HG03432 (cell line): ENCODE measurements at regions not wholly inside any gene's neighbourhood (a gene's known extent, or its start where the extent isn't known, plus 50 kb on each side); places are given as distances from the start of the nearest gene placed in this dataset.

Source experiments
- ATAC-seq: cut with Tn5 transposase; IDR thresholded peaks from one replicate; pipeline ENCODE4 v1.9.1; 2021; ENCODE audit warnings: mild to moderate bottlenecking, moderate library complexity; ENCODE audit not compliant: unreplicated experiment

DNA sequence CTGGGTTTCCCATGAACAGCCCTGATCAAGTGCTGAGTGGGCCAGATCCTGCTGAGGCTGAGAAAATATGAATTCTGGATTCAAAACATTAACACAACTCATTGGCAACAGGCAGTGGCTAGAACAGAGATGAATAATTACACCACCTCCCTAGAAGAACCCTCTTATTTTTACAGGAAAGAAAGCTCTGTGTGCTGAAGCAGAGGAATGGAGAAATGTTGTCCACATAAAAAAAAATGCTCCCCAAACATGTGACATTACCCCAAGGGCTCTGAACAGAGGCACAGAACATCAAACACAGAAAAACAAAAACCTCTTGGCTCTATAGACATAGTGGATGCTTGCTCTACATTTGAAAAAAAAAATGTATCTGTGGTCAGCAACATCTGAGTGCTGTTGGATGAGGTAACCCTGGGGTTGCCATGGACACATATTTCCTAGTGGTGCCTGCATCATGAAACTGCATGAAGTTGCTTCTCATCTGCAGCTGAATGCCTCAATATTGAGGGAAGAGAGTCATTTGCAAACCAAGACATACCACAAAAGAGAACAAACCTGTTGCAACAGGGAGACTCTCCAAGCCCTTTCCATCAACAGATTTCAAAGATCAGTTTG lies 98.8 kb downstream of the SNX19 start:
- no peak for ATAC-seq

DNA sequence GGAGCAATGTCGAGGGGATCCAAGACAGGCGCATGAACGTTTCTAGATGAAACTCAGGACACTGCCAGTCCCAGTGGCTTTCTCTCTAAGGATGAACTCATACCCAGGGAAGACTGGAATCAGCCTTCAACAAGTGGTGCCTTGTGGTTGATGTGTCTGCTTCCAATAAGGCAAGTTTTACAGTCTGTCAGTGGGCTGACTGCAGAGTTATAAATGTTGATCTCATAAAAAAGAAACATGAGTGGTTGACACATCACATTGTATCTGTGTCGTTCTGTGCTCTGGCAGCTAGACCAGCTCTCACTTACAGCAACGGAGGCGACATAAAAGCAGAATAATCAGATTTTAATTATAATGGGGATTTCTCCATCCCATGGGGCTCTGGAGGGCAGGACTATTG lies 96.7 kb downstream of the SNX19 start:
- no peak for ATAC-seq
